Astrocyte (in vitro differentiated cells and primary cell): ENCODE measurements at regions not wholly inside any gene's neighbourhood (a gene's known extent, or its start where the extent isn't known, plus 50 kb on each side); places are given as distances from the start of the nearest gene placed in this dataset.

Source experiments
- CTCF ChIP-seq: IDR thresholded peaks from 2 replicates; pipeline ENCODE4 v1.5.1; 2011; ENCODE audit warnings: low read depth, mild to moderate bottlenecking, inconsistent platforms, low read length, moderate library complexity; ENCODE audit not compliant: insufficient read depth
- EZH2 ChIP-seq: IDR thresholded peaks from 2 replicates; pipeline ENCODE4 v1.6.1; 2012; ENCODE audit warnings: mild to moderate bottlenecking, low read length, inconsistent platforms; ENCODE audit not compliant: insufficient read depth

- TF ChIP-seq CTCF (no peak), EZH2 (no peak)
Measured at GRCh38 chr9:82581516-82581915, 481.4 kb downstream of the RASEF start.
